ENCODE measurements at regions not wholly inside any gene's neighbourhood (a gene's known extent, or its start where the extent isn't known, plus 50 kb on each side); places are given as distances from the start of the nearest gene placed in this dataset.
"Not testable (repeated sequence)": the region's sequence is repeated elsewhere in the genome, so short reads cannot be mapped to it uniquely, and the experiment has no call there.

GRCh38 chr4:4090720-4091119 is 136.0 kb downstream of the OTOP1 start:
- not testable (repeated sequence) for TF ChIP-seq CTCF, POLR2A (IDR thresholded peaks at IDR 0.05)
